GM21390 (cell line): ENCODE measurements at regions not wholly inside any gene's neighbourhood (a gene's known extent, or its start where the extent isn't known, plus 50 kb on each side); places are given as distances from the start of the nearest gene placed in this dataset.
"Not testable (repeated sequence)": the region's sequence is repeated elsewhere in the genome, so short reads cannot be mapped to it uniquely, and the experiment has no call there.

ENCODE experiments used
- ATAC-seq: cut with Tn5 transposase; IDR thresholded peaks from one replicate; pipeline ENCODE4 v1.9.1; 2021; ENCODE audit not compliant: unreplicated experiment

GRCh38 chr20:50436052-50436656 lies 74.0 kb upstream of the PTPN1 start:
- ATAC-seq: no peak

GRCh38 chr20:50436696-50437095 lies 73.5 kb upstream of the PTPN1 start:
- no peak for ATAC-seq

- no peak for ATAC-seq
Observed at GRCh38 chr20:50438986-50439407, 71.2 kb upstream of the PTPN1 start.

GRCh38 chr20:50439539-50440453 lies 70.4 kb upstream of the PTPN1 start:
- no peak for ATAC-seq

- no peak for ATAC-seq
Observed at GRCh38 chr20:50442512-50442911, 67.7 kb upstream of the PTPN1 start.

- ATAC-seq: no peak
Observed at GRCh38 chr20:50445354-50446151, 64.6 kb upstream of the PTPN1 start.

GRCh38 chr20:50446351-50447101 lies 63.7 kb upstream of the PTPN1 start:
- ATAC-seq: no peak

GRCh38 chr20:50447102-50447804 lies 62.9 kb upstream of the PTPN1 start:
- no peak for ATAC-seq

GRCh38 chr20:50447817-50448216 lies 62.4 kb upstream of the PTPN1 start:
- ATAC-seq: no peak

- not testable (repeated sequence) for ATAC-seq
Observed at GRCh38 chr20:50448625-50449403, 61.4 kb upstream of the PTPN1 start.

- ATAC-seq: peak; percentile 63
Observed at GRCh38 chr20:50449738-50450492, 60.3 kb upstream of the PTPN1 start.

GRCh38 chr20:50450493-50450826 lies 59.7 kb upstream of the PTPN1 start:
- ATAC-seq: no peak

- peak; percentile 87 for ATAC-seq
Observed at GRCh38 chr20:50450881-50451752, 59.1 kb upstream of the PTPN1 start.

- not testable (repeated sequence) for ATAC-seq
Observed at GRCh38 chr20:50451792-50452425, 58.3 kb upstream of the PTPN1 start.

- no peak for ATAC-seq
Observed at GRCh38 chr20:50453533-50454244, 56.5 kb upstream of the PTPN1 start.

- not testable (repeated sequence) for ATAC-seq
Observed at GRCh38 chr20:50455245-50455644, 54.9 kb upstream of the PTPN1 start.
